ENCODE measurements at regions not wholly inside any gene's neighbourhood (a gene's known extent, or its start where the extent isn't known, plus 50 kb on each side); places are given as distances from the start of the nearest gene placed in this dataset.

DNA sequence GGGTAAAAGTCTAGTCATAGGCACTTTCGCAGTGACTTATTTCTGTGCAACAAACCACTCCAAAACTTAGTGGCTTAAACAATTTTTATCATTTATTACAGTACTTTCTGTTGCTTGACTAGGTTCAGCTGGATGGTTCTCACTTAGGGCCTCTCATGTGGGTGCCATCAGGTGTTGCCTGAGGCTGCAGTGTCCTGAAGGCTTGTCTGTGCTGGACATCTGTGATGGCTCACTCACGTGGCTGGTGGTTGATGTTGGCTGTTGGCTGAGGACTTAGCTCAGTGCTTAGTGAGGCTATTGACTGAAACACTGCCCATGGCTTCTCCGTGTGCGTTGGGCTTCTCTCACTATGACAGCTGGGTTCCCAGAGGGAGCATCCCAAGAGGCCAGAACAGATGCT lies 81.4 kb upstream of the GCFC2 start:
- Histone ChIP-seq H3K27me3 (ENCODE audit: control insufficient read depth, insufficient read depth, low read length) (no peaks in the 10 kb centered on the region), H3K9me3 (ENCODE audit: control insufficient read depth, low read length) (no peaks in the 10 kb centered on the region), H3K36me3 (ENCODE audit: control insufficient read depth, insufficient read depth, low read length) (no peaks in the 10 kb centered on the region), H3K9ac (no peak overlapping the region), H2AFZ (no peak overlapping the region), H3K4me2 (ENCODE audit: low read length) (no peak overlapping the region), H3K4me3 (ENCODE audit: low read depth, low read length) (no peak overlapping the region), H3K27ac (no peak overlapping the region), H3K79me2 (no peaks in the 10 kb centered on the region), H3K4me1 (peaks cover 4% of the 10 kb centered on the region)
- TF ChIP-seq, protein P1, sequence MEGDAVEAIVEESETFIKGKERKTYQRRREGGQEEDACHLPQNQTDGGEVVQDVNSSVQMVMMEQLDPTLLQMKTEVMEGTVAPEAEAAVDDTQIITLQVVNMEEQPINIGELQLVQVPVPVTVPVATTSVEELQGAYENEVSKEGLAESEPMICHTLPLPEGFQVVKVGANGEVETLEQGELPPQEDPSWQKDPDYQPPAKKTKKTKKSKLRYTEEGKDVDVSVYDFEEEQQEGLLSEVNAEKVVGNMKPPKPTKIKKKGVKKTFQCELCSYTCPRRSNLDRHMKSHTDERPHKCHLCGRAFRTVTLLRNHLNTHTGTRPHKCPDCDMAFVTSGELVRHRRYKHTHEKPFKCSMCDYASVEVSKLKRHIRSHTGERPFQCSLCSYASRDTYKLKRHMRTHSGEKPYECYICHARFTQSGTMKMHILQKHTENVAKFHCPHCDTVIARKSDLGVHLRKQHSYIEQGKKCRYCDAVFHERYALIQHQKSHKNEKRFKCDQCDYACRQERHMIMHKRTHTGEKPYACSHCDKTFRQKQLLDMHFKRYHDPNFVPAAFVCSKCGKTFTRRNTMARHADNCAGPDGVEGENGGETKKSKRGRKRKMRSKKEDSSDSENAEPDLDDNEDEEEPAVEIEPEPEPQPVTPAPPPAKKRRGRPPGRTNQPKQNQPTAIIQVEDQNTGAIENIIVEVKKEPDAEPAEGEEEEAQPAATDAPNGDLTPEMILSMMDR (IDR thresholded peaks at IDR 0.05): no peak

DNA sequence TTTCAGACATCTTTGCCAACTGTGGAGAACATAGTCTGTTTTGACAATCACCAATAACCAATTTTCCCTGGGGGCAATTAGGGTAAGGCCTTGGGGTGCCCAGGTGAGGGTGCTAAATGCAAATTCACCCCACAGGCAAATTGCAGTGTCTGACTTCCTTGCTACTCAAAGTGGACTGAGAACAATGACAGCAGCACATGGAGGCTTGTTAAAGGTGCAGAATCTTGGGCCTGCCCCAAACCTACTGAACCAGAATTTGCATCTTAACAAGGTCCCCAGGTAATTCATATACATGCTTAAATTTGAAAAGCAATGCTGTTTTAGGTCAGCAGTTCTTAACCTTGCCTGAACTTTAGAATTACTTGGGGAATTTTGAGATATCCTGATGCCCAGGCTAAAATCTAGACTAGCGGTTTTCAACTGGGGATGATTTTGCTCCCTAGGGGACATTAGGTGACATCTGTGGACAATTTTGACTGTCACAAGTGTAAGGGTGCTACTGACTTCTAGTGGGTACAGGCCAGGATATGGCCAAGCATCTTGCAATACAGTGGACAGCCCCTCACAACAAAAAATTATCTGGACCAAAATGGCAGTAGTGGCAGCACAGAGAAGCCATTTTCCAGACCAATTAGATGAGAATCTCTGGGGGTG lies 80.2 kb upstream of the GCFC2 start:
- Histone ChIP-seq H3K4me1 (peaks cover 4% of the 10 kb centered on the region), H3K9me3 (ENCODE audit: control insufficient read depth, low read length) (no peaks in the 10 kb centered on the region), H3K27me3 (ENCODE audit: control insufficient read depth, insufficient read depth, low read length) (no peaks in the 10 kb centered on the region), H3K79me2 (no peaks in the 10 kb centered on the region), H3K9ac (no peak overlapping the region), H3K36me3 (ENCODE audit: control insufficient read depth, insufficient read depth, low read length) (no peaks in the 10 kb centered on the region), H3K4me2 (ENCODE audit: low read length) (no peak overlapping the region), H2AFZ (no peak overlapping the region), H3K4me3 (ENCODE audit: low read depth, low read length) (no peak overlapping the region), H3K27ac (no peak overlapping the region)
- TF ChIP-seq, protein P1 (IDR thresholded peaks at IDR 0.05): no peak

DNA sequence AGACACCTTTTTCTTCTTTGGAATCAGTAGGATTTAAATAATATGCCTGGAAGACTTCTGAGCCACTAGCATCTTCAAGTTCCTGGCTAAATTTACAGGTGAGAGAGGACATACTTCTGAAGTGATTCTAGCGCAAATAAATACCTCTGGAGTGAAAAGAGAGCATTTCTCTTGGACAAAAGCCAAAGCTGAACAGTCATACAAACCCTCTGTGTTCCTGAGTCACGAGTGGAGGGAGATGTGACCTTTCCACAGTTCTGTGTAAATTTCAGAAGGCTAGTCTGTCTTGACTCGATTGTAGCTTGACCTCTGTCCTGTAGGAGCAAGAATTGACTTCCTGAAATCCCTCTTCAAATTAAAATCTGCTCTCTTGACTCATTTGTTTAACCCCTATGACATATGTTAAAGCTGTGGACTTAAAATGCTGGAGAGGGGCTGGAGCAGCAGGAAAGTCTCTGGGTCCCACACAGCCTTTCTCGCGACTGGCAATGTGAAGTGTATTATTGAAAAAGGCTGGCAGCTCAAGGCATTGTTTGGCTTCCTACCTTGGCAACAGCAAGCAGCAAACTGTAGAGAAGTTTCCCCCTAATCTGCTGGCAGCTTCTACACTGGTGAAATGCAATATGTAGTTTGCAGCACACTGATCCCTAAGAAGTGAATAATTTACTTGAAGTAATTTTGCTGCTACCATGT lies 79.6 kb upstream of the GCFC2 start:
- Histone ChIP-seq H3K4me3 (ENCODE audit: low read depth, low read length) (no peak overlapping the region), H2AFZ (peak overlapping the region; percentile 10), H3K79me2 (no peaks in the 10 kb centered on the region), H3K4me2 (ENCODE audit: low read length) (no peak overlapping the region), H3K9ac (no peak overlapping the region), H3K4me1 (peaks cover 4% of the 10 kb centered on the region), H3K9me3 (ENCODE audit: control insufficient read depth, low read length) (no peaks in the 10 kb centered on the region), H3K27me3 (ENCODE audit: control insufficient read depth, insufficient read depth, low read length) (no peaks in the 10 kb centered on the region), H3K36me3 (ENCODE audit: control insufficient read depth, insufficient read depth, low read length) (no peaks in the 10 kb centered on the region), H3K27ac (no peak overlapping the region)
- TF ChIP-seq, protein P1 (IDR thresholded peaks at IDR 0.05): no peak

DNA sequence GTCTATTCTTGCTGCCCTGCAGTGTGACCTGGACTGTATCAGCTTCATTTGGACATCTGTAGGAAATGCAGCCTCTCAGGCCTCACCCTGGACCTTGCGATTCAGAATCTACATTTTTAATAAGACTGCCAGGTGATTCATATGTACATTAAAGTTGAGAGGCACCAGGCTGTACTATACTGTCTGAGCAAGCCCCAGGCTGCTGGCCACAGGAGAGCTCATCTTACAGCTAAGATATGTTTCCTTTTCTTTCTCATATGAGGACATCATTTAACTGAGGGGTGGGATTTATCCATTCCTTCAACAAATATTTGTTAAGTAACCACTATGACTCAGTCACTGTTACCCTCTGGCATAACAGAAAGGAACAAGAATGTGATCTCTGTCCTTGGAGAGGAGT lies 78.2 kb upstream of the GCFC2 start:
- H3K36me3 ChIP-seq (ENCODE audit: control insufficient read depth, insufficient read depth, low read length): no peaks in the 10 kb centered on the region

More for the DNA sequence above, 78.2 kb upstream of the GCFC2 start:
- TF ChIP-seq, protein P1 (IDR thresholded peaks at IDR 0.05): no peak
- H2AFZ ChIP-seq: no peak overlapping the region
- no peaks in the 10 kb centered on the region for H3K79me2 ChIP-seq
- no peaks in the 10 kb centered on the region for H3K27me3 ChIP-seq (ENCODE audit: control insufficient read depth, insufficient read depth, low read length)
- H3K4me1 ChIP-seq: peaks cover 4% of the 10 kb centered on the region
- no peak overlapping the region for H3K27ac ChIP-seq
- H3K4me3 ChIP-seq (ENCODE audit: low read depth, low read length): no peak overlapping the region
- no peak overlapping the region for H3K9ac ChIP-seq
- H3K9me3 ChIP-seq (ENCODE audit: control insufficient read depth, low read length): no peaks in the 10 kb centered on the region
- H3K4me2 ChIP-seq (ENCODE audit: low read length): no peak overlapping the region
